Breast epithelium (tissue), 3 donors: ENCODE measurements at regions not wholly inside any gene's neighbourhood (a gene's known extent, or its start where the extent isn't known, plus 50 kb on each side); places are given as distances from the start of the nearest gene placed in this dataset.

Experiments
- CTCF ChIP-seq, 3 donors: fragments of 450-650 bp; IDR thresholded peaks; one replicate each; pipeline ENCODE4 v1.5.1; 2016 to 2017; ENCODE audit warnings: antibody characterized with exemption in 3 of 3, mild to moderate bottlenecking in 3 of 3, moderate library complexity in 3 of 3
- POLR2A ChIP-seq: fragments of 450-650 bp; IDR thresholded peaks from one replicate; pipeline ENCODE4 v1.6.1; 2016; ENCODE audit warnings: antibody characterized with exemption, mild to moderate bottlenecking, moderate library complexity
- POLR2AphosphoS5 ChIP-seq, 3 donors: sonication (generic); formaldehyde crosslinking; IDR thresholded peaks; one replicate each; pipeline ENCODE4 v1.6.1; 2017; ENCODE audit warnings: antibody characterized with exemption in 3 of 3

- TF ChIP-seq CTCF (IDR thresholded peaks at IDR 0.05) (no peak), POLR2A (no peak), POLR2AphosphoS5 (IDR thresholded peaks at IDR 0.05) (no peak)
Measured at GRCh38 chr11:120017582-120018150, 120.2 kb downstream of the TRIM29 start.
